ENCODE measurements at regions not wholly inside any gene's neighbourhood (a gene's known extent, or its start where the extent isn't known, plus 50 kb on each side); places are given as distances from the start of the nearest gene placed in this dataset.
"Not testable (repeated sequence)": the region's sequence is repeated elsewhere in the genome, so short reads cannot be mapped to it uniquely, and the experiment has no call there.

GRCh38 chr10:4151466-4151865 lies 366.5 kb upstream of the KLF6 start:
- Mint-ChIP-seq H3K4me3 (ENCODE audit: unreplicated experiment) (no peak overlapping the region), H3K27ac (ENCODE audit: unreplicated experiment) (no peak overlapping the region), H3K4me1 (ENCODE audit: unreplicated experiment) (peaks cover 14% of the 10 kb centered on the region), H3K9me3 (ENCODE audit: unreplicated experiment) (no peaks in the 10 kb centered on the region), H3K27me3 (ENCODE audit: unreplicated experiment) (no peaks in the 10 kb centered on the region), H3K36me3 (ENCODE audit: low read depth, unreplicated experiment) (no peaks in the 10 kb centered on the region)
- TF ChIP-seq, protein P1, sequence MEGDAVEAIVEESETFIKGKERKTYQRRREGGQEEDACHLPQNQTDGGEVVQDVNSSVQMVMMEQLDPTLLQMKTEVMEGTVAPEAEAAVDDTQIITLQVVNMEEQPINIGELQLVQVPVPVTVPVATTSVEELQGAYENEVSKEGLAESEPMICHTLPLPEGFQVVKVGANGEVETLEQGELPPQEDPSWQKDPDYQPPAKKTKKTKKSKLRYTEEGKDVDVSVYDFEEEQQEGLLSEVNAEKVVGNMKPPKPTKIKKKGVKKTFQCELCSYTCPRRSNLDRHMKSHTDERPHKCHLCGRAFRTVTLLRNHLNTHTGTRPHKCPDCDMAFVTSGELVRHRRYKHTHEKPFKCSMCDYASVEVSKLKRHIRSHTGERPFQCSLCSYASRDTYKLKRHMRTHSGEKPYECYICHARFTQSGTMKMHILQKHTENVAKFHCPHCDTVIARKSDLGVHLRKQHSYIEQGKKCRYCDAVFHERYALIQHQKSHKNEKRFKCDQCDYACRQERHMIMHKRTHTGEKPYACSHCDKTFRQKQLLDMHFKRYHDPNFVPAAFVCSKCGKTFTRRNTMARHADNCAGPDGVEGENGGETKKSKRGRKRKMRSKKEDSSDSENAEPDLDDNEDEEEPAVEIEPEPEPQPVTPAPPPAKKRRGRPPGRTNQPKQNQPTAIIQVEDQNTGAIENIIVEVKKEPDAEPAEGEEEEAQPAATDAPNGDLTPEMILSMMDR (IDR thresholded peaks at IDR 0.05; ENCODE audit: unreplicated experiment) = no peak
- DNase-seq (ENCODE audit: low spot score) = peak; percentile 26

GRCh38 chr10:4150676-4151075 lies 365.7 kb upstream of the KLF6 start:
- H3K4me1 Mint-ChIP-seq (ENCODE audit: unreplicated experiment) = peaks cover 14% of the 10 kb centered on the region
- H3K36me3 Mint-ChIP-seq (ENCODE audit: low read depth, unreplicated experiment) = no peaks in the 10 kb centered on the region
- H3K27me3 Mint-ChIP-seq (ENCODE audit: unreplicated experiment) = no peaks in the 10 kb centered on the region
- H3K27ac Mint-ChIP-seq (ENCODE audit: unreplicated experiment) = no peak overlapping the region
- no peaks in the 10 kb centered on the region for H3K9me3 Mint-ChIP-seq (ENCODE audit: unreplicated experiment)
- TF ChIP-seq, protein P1 (IDR thresholded peaks at IDR 0.05; ENCODE audit: unreplicated experiment) = no peak
- no peak for DNase-seq (ENCODE audit: low spot score)
- H3K4me3 Mint-ChIP-seq (ENCODE audit: unreplicated experiment) = no peak overlapping the region

GRCh38 chr10:4149460-4149859 lies 364.5 kb upstream of the KLF6 start:
- H3K27me3 Mint-ChIP-seq (ENCODE audit: unreplicated experiment); H3K36me3 Mint-ChIP-seq (ENCODE audit: low read depth, unreplicated experiment); DNase-seq (ENCODE audit: low spot score); H3K4me3 Mint-ChIP-seq (ENCODE audit: unreplicated experiment); H3K27ac Mint-ChIP-seq (ENCODE audit: unreplicated experiment); H3K9me3 Mint-ChIP-seq (ENCODE audit: unreplicated experiment): not testable (repeated sequence)
- H3K4me1 Mint-ChIP-seq (ENCODE audit: unreplicated experiment) = peaks cover 14% of the 10 kb centered on the region

GRCh38 chr10:4147245-4147644 lies 362.2 kb upstream of the KLF6 start:
- no peaks in the 10 kb centered on the region for H3K9me3 Mint-ChIP-seq (ENCODE audit: unreplicated experiment)
- TF ChIP-seq, protein P1 (IDR thresholded peaks at IDR 0.05; ENCODE audit: unreplicated experiment) = no peak
- no peaks in the 10 kb centered on the region for H3K27me3 Mint-ChIP-seq (ENCODE audit: unreplicated experiment)

GRCh38 chr10:4144817-4145216 lies 359.8 kb upstream of the KLF6 start:
- no peak overlapping the region for H3K27ac Mint-ChIP-seq (ENCODE audit: unreplicated experiment)
- H3K9me3 Mint-ChIP-seq (ENCODE audit: unreplicated experiment) = no peaks in the 10 kb centered on the region
- no peak for DNase-seq (ENCODE audit: low spot score)
- TF ChIP-seq, protein P1 (IDR thresholded peaks at IDR 0.05; ENCODE audit: unreplicated experiment) = no peak
- H3K27me3 Mint-ChIP-seq (ENCODE audit: unreplicated experiment) = no peaks in the 10 kb centered on the region
- no peak overlapping the region for H3K4me3 Mint-ChIP-seq (ENCODE audit: unreplicated experiment)
- H3K4me1 Mint-ChIP-seq (ENCODE audit: unreplicated experiment) = peaks cover 5% of the 10 kb centered on the region
- no peaks in the 10 kb centered on the region for H3K36me3 Mint-ChIP-seq (ENCODE audit: low read depth, unreplicated experiment)

More at GRCh38 chr10:4147245-4147644, 362.2 kb upstream of the KLF6 start:
- DNase-seq (ENCODE audit: low spot score) = no peak
- Mint-ChIP-seq H3K4me1 (ENCODE audit: unreplicated experiment) (peaks cover 14% of the 10 kb centered on the region), H3K27ac (ENCODE audit: unreplicated experiment) (no peak overlapping the region), H3K36me3 (ENCODE audit: low read depth, unreplicated experiment) (no peaks in the 10 kb centered on the region), H3K4me3 (ENCODE audit: unreplicated experiment) (no peak overlapping the region)

DNA sequence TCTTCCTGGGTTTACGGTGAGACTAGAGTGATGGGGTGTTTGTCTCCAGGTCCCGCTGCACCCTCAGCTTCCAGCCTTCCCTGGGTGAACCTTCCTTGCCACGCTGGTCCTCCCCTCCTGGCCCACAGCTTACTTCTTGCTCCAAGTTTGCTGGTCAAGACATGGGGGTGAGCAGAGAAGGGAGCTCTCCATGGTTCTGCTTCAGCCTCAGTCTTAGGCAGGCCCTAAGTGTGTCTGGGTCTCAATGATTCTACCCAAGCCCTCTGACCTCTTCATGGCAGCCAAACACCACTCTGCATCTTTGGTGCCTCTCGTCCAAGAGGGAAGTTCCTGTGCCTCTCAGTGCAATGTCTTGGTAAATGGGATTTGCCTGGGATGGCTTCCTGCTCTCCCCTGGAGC lies 356.5 kb upstream of the KLF6 start:
- Mint-ChIP-seq H3K27ac (ENCODE audit: unreplicated experiment) (no peak overlapping the region), H3K27me3 (ENCODE audit: unreplicated experiment) (no peaks in the 10 kb centered on the region), H3K4me1 (ENCODE audit: unreplicated experiment) (no peaks in the 10 kb centered on the region), H3K9me3 (ENCODE audit: unreplicated experiment) (no peaks in the 10 kb centered on the region), H3K36me3 (ENCODE audit: low read depth, unreplicated experiment) (no peaks in the 10 kb centered on the region), H3K4me3 (ENCODE audit: unreplicated experiment) (no peak overlapping the region)
- no peak for DNase-seq (ENCODE audit: low spot score)
- TF ChIP-seq, protein P1 (IDR thresholded peaks at IDR 0.05; ENCODE audit: unreplicated experiment) = no peak

Measured in endothelial cell (in vitro differentiated cells).